ENCODE measurements at regions not wholly inside any gene's neighbourhood (a gene's known extent, or its start where the extent isn't known, plus 50 kb on each side); places are given as distances from the start of the nearest gene placed in this dataset.

- TF ChIP-seq HDAC6 (IDR thresholded peaks at IDR 0.05; ENCODE audit: low read depth, low read length), result no peak
- TF ChIP-seq KDM4A (IDR thresholded peaks at IDR 0.05; ENCODE audit: low read depth, low read length, severe bottlenecking), result no peak
- no peak for TF ChIP-seq JUND (IDR thresholded peaks at IDR 0.05; ENCODE audit: low read length)
Observed at GRCh38 chr3:150317469-150317868, 90.6 kb upstream of the TSC22D2 start (continued).
